Stomach (tissue), 8 donors: ENCODE measurements at regions not wholly inside any gene's neighbourhood (a gene's known extent, or its start where the extent isn't known, plus 50 kb on each side); places are given as distances from the start of the nearest gene placed in this dataset.
A peak's percentile ranks its signal among the peaks of the same experiment; 100 is the strongest.

Source experiments
- DNase-seq, 2 donors: peaks; one replicate each; pipeline versions ENCODE4 v3.0.0 to v3.0.0-alpha.2; 2013 to 2019
- H3K27ac ChIP-seq, 5 donors: fragments of 200-600 bp in 4 of 5; sonication (generic) in 4 of 5; one replicate each; pipeline ENCODE4 v1.5.1; 2013 to 2019; ENCODE audit warnings: mild to moderate bottlenecking in 1 of 5, moderate library complexity in 1 of 5
- H3K27me3 ChIP-seq, 3 donors: fragments of 200-600 bp; sonication (generic); one replicate each; pipeline ENCODE4 v1.5.1; 2017 to 2019; ENCODE audit warnings: mixed run types in 1 of 3
- H3K36me3 ChIP-seq, 4 donors: fragments of 200-600 bp; sonication (generic); 1 replicate in 3 of 4; 2 replicates in 1 of 4; pipeline ENCODE4 v1.5.1; 2016 to 2019
- H3K4me1 ChIP-seq, 4 donors: fragments of 200-600 bp; sonication (generic); one replicate each; pipeline ENCODE4 v1.5.1; 2016 to 2019
- H3K4me3 ChIP-seq, 4 donors: fragments of 200-600 bp; sonication (generic) in 3 of 4; one replicate each; pipeline ENCODE4 v1.5.1; 2016 to 2019; ENCODE audit warnings: mild to moderate bottlenecking in 1 of 4
- H3K9me3 ChIP-seq, 4 donors: fragments of 200-600 bp; sonication (generic); one replicate each; pipeline ENCODE4 v1.5.1; 2016 to 2019
- EP300 ChIP-seq: sonication (generic); formaldehyde crosslinking; IDR thresholded peaks from one replicate; pipeline ENCODE4 v1.6.1; 2017; ENCODE audit warnings: antibody characterized with exemption
- POLR2A ChIP-seq, 4 donors: fragments of 450-650 bp; IDR thresholded peaks; one replicate each; pipeline ENCODE4 v1.6.1; 2016; ENCODE audit warnings: antibody characterized with exemption in 4 of 4, control low read depth in 2 of 4, mild to moderate bottlenecking in 1 of 4, moderate library complexity in 1 of 4
- POLR2AphosphoS5 ChIP-seq, 3 donors: sonication (generic); formaldehyde crosslinking; IDR thresholded peaks; one replicate each; pipeline ENCODE4 v1.6.1; 2016; ENCODE audit warnings: antibody characterized with exemption in 3 of 3
- WGBS, 5 donors: extraction: QIAGEN DNeasy Blood & Tissue Kit in 3 of 5; methylation state at CpG; one replicate each; pipeline versions ENCODE4 v1.1.5 to v1.1.7; 2013 to 2018; 5-methylcytosine and 5-hydroxymethylcytosine counted together
- intact Hi-C: fragments of 100-400 bp; cut with DNase I; formaldehyde crosslinking; loops from one replicate; pipeline ENCODE4 v1.15.1; 2023; ENCODE audit warnings: low total_unique reads
- TF ChIP-seq, protein P1 (sequence below), 7 experiments: fragments of 450-650 bp in 4 of 7; fragments of 200-600 bp in 3 of 7; sonication (generic) in 3 of 7; IDR thresholded peaks; one replicate each; pipeline ENCODE4 v1.5.1; 2016 to 2019; ENCODE audit warnings: antibody characterized with exemption in 7 of 7, control low read depth in 2 of 7, mild to moderate bottlenecking in 1 of 7
- donor health status: healthy with polysubstance abuse.
- donor health status: Bipolar disorder and iron deficiency.
- donor health status: healthy.

DNA sequence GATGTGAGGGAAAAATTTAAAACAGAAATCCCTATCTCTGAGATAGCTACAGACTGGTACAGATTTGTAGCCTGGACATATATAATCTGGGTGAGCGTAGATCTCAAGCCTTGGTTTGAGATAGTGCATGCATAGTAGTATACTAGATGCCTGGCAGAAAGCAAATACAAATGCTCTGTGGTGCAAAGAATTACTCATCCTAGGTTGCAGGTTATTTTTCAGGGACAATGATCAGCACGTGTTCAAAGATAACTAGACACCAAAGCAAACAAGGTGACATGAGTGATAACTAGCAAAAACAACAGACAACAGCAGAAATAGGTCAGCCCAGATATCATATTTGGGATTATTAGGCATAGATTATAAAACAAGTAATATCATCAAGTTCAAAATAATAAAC lies 292.5 kb downstream of the HLX start:
- Histone ChIP-seq H3K4me3 (no peak overlapping the region), H3K4me1 (no peaks in the 10 kb centered on the region), H3K36me3 (no peaks in the 10 kb centered on the region), H3K27ac (no peak overlapping the region), H3K9me3 (peaks cover 0 to 8% (median 0%) of the 10 kb centered on the region in 4 donors), H3K27me3 (no peaks in the 10 kb centered on the region)
- TF ChIP-seq EP300, result no peak
- TF ChIP-seq, protein P1, sequence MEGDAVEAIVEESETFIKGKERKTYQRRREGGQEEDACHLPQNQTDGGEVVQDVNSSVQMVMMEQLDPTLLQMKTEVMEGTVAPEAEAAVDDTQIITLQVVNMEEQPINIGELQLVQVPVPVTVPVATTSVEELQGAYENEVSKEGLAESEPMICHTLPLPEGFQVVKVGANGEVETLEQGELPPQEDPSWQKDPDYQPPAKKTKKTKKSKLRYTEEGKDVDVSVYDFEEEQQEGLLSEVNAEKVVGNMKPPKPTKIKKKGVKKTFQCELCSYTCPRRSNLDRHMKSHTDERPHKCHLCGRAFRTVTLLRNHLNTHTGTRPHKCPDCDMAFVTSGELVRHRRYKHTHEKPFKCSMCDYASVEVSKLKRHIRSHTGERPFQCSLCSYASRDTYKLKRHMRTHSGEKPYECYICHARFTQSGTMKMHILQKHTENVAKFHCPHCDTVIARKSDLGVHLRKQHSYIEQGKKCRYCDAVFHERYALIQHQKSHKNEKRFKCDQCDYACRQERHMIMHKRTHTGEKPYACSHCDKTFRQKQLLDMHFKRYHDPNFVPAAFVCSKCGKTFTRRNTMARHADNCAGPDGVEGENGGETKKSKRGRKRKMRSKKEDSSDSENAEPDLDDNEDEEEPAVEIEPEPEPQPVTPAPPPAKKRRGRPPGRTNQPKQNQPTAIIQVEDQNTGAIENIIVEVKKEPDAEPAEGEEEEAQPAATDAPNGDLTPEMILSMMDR (IDR thresholded peaks at IDR 0.05), result no peak
- intact Hi-C loops, result no loop called here
- DNase-seq, result no peak
- 41 to 56% (median 53%) methylated on average over 2 of the region's 2 CpGs for WGBS, 5 donors

DNA sequence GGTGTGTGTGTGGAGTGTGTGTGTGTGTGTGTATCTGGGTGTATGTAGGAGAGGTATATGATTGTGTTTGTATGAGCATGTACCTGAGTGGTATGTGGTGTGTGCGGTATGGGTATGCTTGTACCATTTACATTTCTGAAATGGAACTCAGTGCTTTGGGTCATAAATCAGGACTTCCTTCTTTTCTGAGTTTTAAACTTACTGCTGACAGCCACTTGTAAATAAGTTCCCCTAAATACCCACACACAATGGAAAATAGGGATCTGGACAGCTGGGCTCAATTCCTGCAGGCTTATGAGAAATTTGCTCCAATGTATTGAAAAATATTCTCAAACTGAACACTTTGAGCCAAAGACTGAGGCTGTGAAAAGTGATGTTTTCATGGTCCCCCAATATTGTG lies 293.6 kb downstream of the HLX start:
- intact Hi-C loops, result no loop called here
- Histone ChIP-seq H3K36me3 (no peaks in the 10 kb centered on the region), H3K4me3 (no peak overlapping the region), H3K27me3 (no peaks in the 10 kb centered on the region), H3K4me1 (no peaks in the 10 kb centered on the region), H3K9me3 (peaks cover 0 to 8% (median 0%) of the 10 kb centered on the region in 4 donors), H3K27ac (no peak overlapping the region)
- 82 to 94% (median 82%) methylated on average over 1 of the region's 1 CpG for WGBS, 5 donors
- no peak for DNase-seq
- TF ChIP-seq POLR2A (IDR thresholded peaks at IDR 0.05) (no peak), EP300 (no peak)
- TF ChIP-seq, protein P1 (IDR thresholded peaks at IDR 0.05), result no peak

DNA sequence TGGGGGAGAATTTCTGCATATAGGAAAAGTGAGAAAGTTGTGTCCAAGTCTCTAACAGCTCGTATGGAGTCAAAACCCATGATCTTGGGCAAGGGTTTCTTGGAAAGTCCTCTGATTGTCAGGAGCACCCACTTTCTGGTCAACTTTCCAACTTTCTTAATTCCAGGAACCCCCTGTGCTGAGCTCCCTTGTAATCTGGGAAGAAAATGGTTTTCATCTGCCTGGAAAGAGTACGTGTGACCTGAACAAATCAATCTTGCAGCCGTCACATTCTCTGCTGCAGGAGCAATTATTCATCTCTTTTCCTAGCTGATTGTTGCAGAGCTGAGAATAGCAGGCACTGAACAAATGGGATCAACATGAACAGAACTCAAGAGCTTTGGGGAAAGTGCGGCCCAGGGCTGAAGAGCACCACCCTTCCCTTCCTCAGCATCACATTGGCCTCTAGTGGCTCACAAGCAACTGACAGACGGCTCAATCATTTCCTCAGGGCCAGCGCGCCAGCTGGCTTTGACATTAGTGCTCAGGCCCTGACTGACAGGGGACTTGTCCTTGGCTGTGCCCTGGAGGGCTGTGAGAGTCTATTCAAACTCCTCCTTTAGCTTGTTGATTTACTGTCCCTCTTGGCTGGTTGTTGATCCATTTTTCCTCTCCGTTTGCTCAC lies 295.2 kb downstream of the HLX start:
- Histone ChIP-seq H3K36me3 (no peaks in the 10 kb centered on the region), H3K4me1 (no peaks in the 10 kb centered on the region), H3K4me3 (no peak overlapping the region), H3K27me3 (no peaks in the 10 kb centered on the region), H3K27ac (no peak overlapping the region), H3K9me3 (peaks cover 0 to 8% (median 0%) of the 10 kb centered on the region in 4 donors)
- DNase-seq, result peak in 1 of 2 donors; percentile 30
- intact Hi-C loops, result no loop called here
- TF ChIP-seq EP300 (no peak), POLR2A (IDR thresholded peaks at IDR 0.05) (no peak), POLR2AphosphoS5 (IDR thresholded peaks at IDR 0.05) (no peak)
- TF ChIP-seq, protein P1 (IDR thresholded peaks at IDR 0.05), result no peak
- 44 to 59% (median 47%) methylated on average over 8 of the region's 8 CpGs for WGBS, 5 donors

DNA sequence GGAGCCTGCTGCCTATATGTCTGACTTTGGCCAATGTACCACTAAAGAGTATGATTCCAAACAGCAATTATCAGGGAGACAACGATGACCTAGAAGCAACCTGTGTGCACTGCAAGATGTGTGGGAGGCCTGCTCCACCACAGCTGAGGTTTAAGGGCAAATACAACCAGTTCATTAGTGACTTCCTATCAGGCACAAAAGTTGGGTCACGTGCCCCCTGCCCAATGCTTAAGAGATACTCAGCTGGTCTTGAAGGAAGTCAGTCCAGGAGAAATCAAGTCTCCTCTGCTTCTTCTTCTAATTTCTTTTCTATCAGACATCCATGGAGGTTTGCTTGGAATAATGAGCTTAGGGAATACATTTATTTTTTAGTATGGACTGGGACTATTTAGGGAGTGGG lies 296.0 kb downstream of the HLX start:
- DNase-seq, result no peak
- H3K27ac ChIP-seq, result no peak overlapping the region
- H3K36me3 ChIP-seq, result no peaks in the 10 kb centered on the region
- H3K4me3 ChIP-seq, result no peak overlapping the region
- H3K27me3 ChIP-seq, result no peaks in the 10 kb centered on the region
- H3K4me1 ChIP-seq, result no peaks in the 10 kb centered on the region
- TF ChIP-seq POLR2AphosphoS5 (IDR thresholded peaks at IDR 0.05) (no peak), POLR2A (IDR thresholded peaks at IDR 0.05) (no peak), EP300 (no peak)
- TF ChIP-seq, protein P1 (IDR thresholded peaks at IDR 0.05), result no peak
- intact Hi-C loops, result no loop called here
- H3K9me3 ChIP-seq, result peaks cover 0 to 8% (median 0%) of the 10 kb centered on the region in 4 donors
- 68 to 87% (median 81%) methylated on average over 2 of the region's 2 CpGs for WGBS, 5 donors
